DOHH2 (cell line): ENCODE measurements at regions not wholly inside any gene's neighbourhood (a gene's known extent, or its start where the extent isn't known, plus 50 kb on each side); places are given as distances from the start of the nearest gene placed in this dataset.

Experiments
- H3F3A ChIP-seq: fragments of 200-600 bp; sonication (generic), shearing (Covaris generic); 2 replicates; pipeline ENCODE4 v1.6.0; 2016; ENCODE audit warnings: antibody characterized with exemption, mild to moderate bottlenecking; ENCODE audit not compliant: control insufficient read depth, insufficient read depth
- H3K27ac ChIP-seq: fragments of 200-600 bp; sonication (generic); 2 replicates; pipeline ENCODE4 v1.5.1; 2014; ENCODE audit warnings: low read depth, mild to moderate bottlenecking, low read length, moderate library complexity
- H3K27me3 ChIP-seq: fragments of 200-600 bp; sonication (generic); 2 replicates; pipeline ENCODE4 v1.6.1; 2014; ENCODE audit warnings: mild to moderate bottlenecking, low read length, mixed read lengths; ENCODE audit not compliant: control insufficient read depth
- H3K36me3 ChIP-seq: fragments of 200-600 bp; sonication (generic); 2 replicates; pipeline ENCODE4 v1.6.1; 2014; ENCODE audit warnings: mild to moderate bottlenecking, low read length, moderate library complexity, mixed read lengths; ENCODE audit not compliant: control insufficient read depth
- H3K4me1 ChIP-seq: fragments of 200-600 bp; sonication (generic); 2 replicates; pipeline ENCODE4 v1.6.1; 2014; ENCODE audit warnings: mild to moderate bottlenecking, low read length, mixed read lengths; ENCODE audit not compliant: control insufficient read depth
- H3K4me2 ChIP-seq: fragments of 200-600 bp; sonication (generic); 2 replicates; pipeline ENCODE4 v1.6.0; 2014; ENCODE audit warnings: mild to moderate bottlenecking, low read length, moderate library complexity
- H3K4me3 ChIP-seq: fragments of 200-600 bp; sonication (generic); 2 replicates; pipeline ENCODE4 v1.5.1; 2014; ENCODE audit warnings: mild to moderate bottlenecking, low read length, mixed read lengths
- H3K79me2 ChIP-seq: fragments of 200-600 bp; sonication (generic); 2 replicates; pipeline ENCODE4 v1.6.1; 2014; ENCODE audit warnings: mild to moderate bottlenecking, low read length, mixed read lengths; ENCODE audit not compliant: control insufficient read depth
- H3K9me2 ChIP-seq: fragments of 200-600 bp; sonication (generic); replicated peaks from 2 replicates; pipeline ENCODE4 v1.6.1; 2014; ENCODE audit warnings: mild to moderate bottlenecking, low read length, mixed read lengths; ENCODE audit not compliant: control insufficient read depth
- H3K9me3 ChIP-seq: fragments of 200-600 bp; sonication (generic); 2 replicates; pipeline ENCODE4 v1.6.1; 2014; ENCODE audit warnings: antibody characterized with exemption, low read length, mixed read lengths; ENCODE audit not compliant: control insufficient read depth, insufficient read depth
- H4K20me1 ChIP-seq: fragments of 200-600 bp; sonication (generic); 2 replicates; pipeline ENCODE4 v1.6.0; 2014; ENCODE audit warnings: low read depth, mild to moderate bottlenecking, antibody characterized with exemption, low read length, moderate library complexity; ENCODE audit not compliant: control insufficient read depth, insufficient read depth
- CTCF ChIP-seq: fragments of 200-600 bp; sonication (generic); IDR thresholded peaks from one replicate; pipeline ENCODE4 v1.5.1; 2014; ENCODE audit warnings: antibody characterized with exemption, mild to moderate bottlenecking, low read depth, low read length; ENCODE audit not compliant: poor library complexity, severe bottlenecking
- EZH2phosphoT487 ChIP-seq: fragments of 200-600 bp; sonication (generic); IDR thresholded peaks from 2 replicates; pipeline ENCODE4 v1.6.1; 2017; ENCODE audit warnings: borderline replicate concordance, mild to moderate bottlenecking, antibody characterized with exemption, low read length, moderate library complexity, mixed read lengths

DNA sequence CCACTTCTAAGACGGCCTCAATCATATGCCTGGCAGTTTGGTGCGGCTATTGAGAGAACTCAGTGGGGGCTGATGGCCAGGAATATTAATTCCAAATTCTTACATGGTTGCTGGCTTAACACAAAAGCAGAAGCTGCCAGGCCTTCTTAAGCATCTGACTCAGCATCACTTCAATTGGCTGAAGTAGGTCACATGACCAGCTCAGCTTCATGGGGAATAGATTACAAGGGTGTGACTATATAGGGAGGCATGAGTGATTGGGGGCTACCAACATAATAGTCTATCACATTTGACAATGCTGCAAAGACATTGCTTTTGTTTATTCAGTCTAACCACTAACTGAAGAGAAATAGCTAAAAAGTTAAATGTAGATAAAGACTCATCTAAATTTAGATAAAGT, 101.6 kb upstream of the ANKRD28 start:
- H3K27ac ChIP-seq = no peak overlapping the region
- no peaks in the 10 kb centered on the region for H3F3A ChIP-seq
- H3K4me3 ChIP-seq = no peak overlapping the region
- no peaks in the 10 kb centered on the region for H3K79me2 ChIP-seq
- no peaks in the 10 kb centered on the region for H4K20me1 ChIP-seq
- no peak overlapping the region for H3K4me2 ChIP-seq
- H3K27me3 ChIP-seq = no peaks in the 10 kb centered on the region
- H3K9me2 ChIP-seq = no peaks in the 10 kb centered on the region
- no peaks in the 10 kb centered on the region for H3K36me3 ChIP-seq
- no peaks in the 10 kb centered on the region for H3K4me1 ChIP-seq
- no peak for TF ChIP-seq EZH2phosphoT487
- no peak for TF ChIP-seq CTCF
- H3K9me3 ChIP-seq = no peaks in the 10 kb centered on the region

DNA sequence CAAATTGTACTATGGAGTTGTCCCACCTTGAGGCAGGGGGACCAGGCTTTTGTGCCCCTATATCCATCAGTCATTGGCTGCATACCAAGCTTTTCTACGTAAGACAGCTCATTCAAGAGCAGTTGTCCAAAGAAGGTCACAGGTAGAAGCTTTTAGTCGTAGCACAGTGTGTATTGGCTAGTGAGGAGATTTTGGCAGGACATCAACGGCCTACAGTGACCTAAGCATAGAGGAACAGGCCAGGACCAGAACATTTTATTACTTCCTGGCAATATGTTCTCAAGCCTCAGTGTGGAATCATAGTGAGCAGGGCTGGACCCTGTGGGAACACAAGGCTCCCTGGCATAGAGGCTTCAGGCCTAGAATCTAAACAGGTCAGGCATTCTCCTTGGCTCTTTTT, 105.4 kb upstream of the ANKRD28 start:
- no peak overlapping the region for H3K4me3 ChIP-seq
- TF ChIP-seq EZH2phosphoT487 (no peak), CTCF (no peak)
- H3K9me2 ChIP-seq = no peaks in the 10 kb centered on the region
- no peak overlapping the region for H3K27ac ChIP-seq
- no peaks in the 10 kb centered on the region for H3F3A ChIP-seq
- no peaks in the 10 kb centered on the region for H3K27me3 ChIP-seq
- no peaks in the 10 kb centered on the region for H3K79me2 ChIP-seq
- H3K9me3 ChIP-seq = no peaks in the 10 kb centered on the region
- H4K20me1 ChIP-seq = no peaks in the 10 kb centered on the region
- H3K4me2 ChIP-seq = no peak overlapping the region
- H3K4me1 ChIP-seq = no peaks in the 10 kb centered on the region
- no peaks in the 10 kb centered on the region for H3K36me3 ChIP-seq

- H3K36me3 ChIP-seq = no peaks in the 10 kb centered on the region
- no peak overlapping the region for H3K27ac ChIP-seq
- no peaks in the 10 kb centered on the region for H3K27me3 ChIP-seq
- H3K4me1 ChIP-seq = no peaks in the 10 kb centered on the region
- no peaks in the 10 kb centered on the region for H4K20me1 ChIP-seq
- no peaks in the 10 kb centered on the region for H3K9me2 ChIP-seq
- H3K4me3 ChIP-seq = no peak overlapping the region
- no peaks in the 10 kb centered on the region for H3K9me3 ChIP-seq
- H3F3A ChIP-seq = no peaks in the 10 kb centered on the region
- H3K4me2 ChIP-seq = no peak overlapping the region
- H3K79me2 ChIP-seq = no peaks in the 10 kb centered on the region
- TF ChIP-seq EZH2phosphoT487 = no peak
- TF ChIP-seq CTCF = no peak
Measured at GRCh38 chr3:15903759-15904720, 106.3 kb upstream of the ANKRD28 start.
